ENCODE measurements at regions not wholly inside any gene's neighbourhood (a gene's known extent, or its start where the extent isn't known, plus 50 kb on each side); places are given as distances from the start of the nearest gene placed in this dataset.
"Not testable (repeated sequence)": the region's sequence is repeated elsewhere in the genome, so short reads cannot be mapped to it uniquely, and the experiment has no call there.

DNA sequence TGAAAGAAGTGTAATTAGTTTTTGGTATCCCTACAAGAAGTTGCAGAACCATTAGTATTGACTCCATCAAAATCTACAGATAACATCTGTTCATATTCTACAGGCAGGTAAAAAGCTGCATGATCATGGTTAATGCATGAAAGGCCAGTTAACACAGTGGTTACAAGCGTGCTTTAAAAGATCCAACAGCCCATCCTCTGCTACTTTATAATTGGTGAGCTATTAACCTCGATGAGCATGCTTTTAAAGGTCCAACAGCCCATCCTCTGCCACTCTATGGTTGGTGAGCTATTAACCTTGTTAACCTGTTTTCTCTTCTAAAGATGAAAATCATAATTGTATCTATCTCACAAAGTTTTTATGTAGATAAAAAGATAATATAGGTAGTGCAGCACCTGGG, 289.3 kb downstream of the DUSP6 start:
- DNase-seq (ENCODE audit: low spot score), result no peak

DNA sequence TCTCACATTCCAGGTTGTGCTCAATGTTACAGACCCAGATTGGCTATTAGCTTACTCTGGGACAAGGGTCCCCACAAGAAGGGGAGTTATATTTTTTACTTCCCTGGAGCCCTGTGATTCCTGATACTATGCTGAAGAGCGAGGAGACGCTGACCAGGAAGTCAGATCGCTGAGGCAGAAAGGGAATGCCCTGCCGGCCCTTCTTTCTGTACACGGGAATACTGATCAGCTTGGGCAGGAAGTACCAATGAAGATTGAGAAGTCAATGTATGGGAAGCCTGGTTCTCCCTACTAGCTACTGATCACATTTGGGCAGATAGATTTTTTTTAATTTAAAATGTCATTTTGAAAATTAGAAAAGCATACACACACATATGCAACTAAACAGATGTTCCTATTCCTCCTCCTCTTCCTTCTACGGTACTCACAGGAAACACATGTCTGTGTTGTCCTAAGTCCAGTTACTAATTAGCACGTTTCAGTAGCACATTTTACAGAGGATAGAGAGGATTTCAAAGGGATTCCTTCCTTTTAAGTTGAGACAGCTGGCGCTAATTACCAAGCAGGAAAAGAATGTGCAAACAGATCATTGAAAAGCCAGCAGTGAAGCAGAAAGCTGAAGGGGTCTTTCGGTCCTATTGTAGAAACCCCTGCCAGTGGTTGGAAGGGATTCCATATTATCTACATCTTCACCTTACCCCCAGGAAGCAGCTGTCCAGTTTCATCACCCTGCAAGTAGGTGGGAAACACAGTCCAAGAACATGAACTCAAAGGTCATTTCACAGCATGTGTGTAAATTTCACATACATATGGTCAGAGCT, 292.4 kb downstream of the DUSP6 start:
- no peak for DNase-seq (ENCODE audit: low spot score)

GRCh38 chr12:89059056-89059455, 293.2 kb downstream of the DUSP6 start:
- no peak for DNase-seq (ENCODE audit: low spot score)

DNA sequence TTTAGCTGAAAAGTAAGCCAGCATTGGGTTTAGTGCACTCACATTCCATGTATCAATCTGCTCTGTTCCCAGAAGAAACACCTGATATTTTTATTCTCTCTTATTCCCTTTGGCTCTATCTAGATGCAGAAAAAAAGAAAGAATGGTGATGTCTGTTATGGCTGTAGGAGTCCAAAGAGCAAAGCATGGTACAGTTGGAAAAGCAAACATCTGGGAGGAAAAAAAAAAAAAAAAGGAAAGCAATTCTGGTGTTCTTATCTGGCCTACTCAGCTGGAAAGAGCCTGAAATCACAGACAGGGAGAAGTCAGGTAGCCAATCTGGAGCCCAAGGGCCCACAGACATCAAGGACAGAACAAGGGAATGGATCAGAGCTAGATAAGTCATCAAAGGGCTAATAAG, 293.9 kb downstream of the DUSP6 start:
- DNase-seq (ENCODE audit: low spot score), result no peak

GRCh38 chr12:89053817-89054216, 298.5 kb downstream of the DUSP6 start:
- DNase-seq (ENCODE audit: low spot score), result not testable (repeated sequence)

DNA sequence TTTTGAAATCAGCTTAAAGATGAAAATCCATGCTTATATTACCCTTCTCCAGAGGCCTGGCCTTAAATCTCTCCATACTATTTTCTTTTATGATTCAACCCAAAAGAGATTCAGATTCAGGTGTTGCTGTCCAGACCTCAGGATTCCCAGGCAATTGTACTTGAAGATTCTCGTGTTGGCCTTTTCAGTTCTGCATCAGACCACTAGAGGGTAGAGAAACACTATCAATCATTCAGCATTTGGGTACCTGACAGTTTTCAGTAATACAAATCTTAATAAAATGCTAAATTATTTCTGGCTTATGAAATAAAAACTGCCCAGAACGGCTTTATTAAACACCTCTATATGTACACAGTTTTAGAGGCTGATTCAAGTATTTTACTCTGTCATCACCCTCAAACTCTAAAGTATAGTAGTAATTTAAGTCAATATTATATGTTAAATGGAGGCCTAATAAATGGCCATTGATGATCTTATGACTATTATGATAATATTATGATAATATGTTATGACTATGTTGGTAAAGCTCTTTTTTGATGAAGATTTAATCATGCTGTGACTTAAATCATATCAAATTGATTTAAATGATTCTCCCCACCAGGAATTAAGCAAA, 301.1 kb downstream of the DUSP6 start:
- DNase-seq (ENCODE audit: low spot score), result peak; percentile 44

DNA sequence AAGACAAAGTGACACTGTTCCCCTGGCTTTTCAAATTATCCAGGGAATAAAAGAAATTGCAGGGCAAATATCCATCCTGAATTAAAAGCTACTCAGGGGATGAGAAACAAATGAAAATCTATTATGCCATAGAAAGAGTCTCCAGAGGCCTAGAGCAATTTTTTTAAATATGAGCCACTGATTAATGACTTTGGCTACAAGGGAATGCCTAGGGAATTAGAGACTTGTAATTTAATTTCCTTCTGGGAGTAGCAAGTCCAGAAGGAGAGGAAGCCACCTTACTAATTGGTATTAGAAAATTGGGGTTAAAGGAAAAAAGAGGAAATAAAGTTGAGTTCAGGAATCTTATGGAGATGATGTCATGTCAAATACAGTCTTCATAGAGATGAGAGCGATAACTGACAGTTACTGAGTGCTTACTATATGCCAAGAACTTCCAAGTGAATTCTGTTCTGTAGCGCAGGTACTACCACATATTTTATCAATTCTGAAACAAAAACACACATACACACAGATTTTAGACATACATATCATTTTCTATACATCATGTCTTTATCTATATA, 304.4 kb downstream of the DUSP6 start:
- DNase-seq (ENCODE audit: low spot score), result no peak

DNA sequence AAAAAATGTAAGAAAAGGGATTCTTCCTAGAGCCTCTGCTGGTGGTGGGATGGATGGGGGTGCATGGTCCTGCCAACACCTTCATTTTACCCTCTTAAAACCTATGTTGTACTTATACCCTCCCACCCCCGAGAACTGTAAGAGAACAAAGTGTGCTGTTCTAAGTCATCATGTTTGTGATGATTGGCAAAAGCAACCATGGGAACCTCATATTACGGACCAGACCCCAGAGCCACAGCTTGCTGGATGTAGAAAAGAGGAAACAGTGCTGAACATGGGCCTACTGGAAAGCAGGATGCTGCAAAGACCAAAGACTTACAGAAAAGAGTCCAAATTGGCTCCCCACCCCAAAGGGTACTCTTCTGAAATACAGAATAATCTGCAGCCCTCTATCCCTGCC, 311.2 kb downstream of the DUSP6 start:
- no peak for DNase-seq (ENCODE audit: low spot score)

- no peak for DNase-seq (ENCODE audit: low spot score)
Measured at GRCh38 chr12:89040146-89040964, 311.9 kb downstream of the DUSP6 start.

DNA sequence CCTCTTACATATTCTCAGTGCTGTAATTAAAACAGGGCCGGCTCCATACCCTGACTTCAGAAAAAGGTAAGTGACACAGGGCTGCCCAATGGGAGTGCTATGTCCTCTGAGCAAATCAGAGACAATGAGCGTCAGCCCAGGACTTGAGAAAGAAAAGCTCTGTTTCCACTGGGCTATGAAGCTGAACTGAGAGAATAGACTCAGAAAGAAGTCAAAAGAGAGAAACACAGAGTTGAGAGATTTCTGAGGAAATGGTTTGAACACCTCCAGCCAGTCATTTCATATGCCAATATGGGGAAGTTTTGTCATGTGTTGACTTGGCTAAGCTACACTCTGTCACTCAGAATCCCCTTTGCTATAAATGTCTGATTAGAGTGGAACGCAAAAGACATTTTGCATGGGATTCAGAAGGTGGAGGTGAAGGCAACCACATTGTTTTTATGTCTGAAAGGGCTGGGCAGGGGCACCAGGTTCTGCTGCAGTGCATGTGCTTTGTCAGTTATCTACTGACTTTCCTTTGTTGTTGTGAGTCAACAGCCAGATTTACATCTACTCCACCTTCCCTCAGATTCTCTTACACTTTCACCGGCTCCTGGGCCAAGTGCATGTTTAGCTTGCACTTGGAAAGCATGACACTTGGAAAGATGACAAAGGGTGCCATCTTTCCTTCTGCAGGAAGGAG, 313.3 kb downstream of the DUSP6 start:
- DNase-seq (ENCODE audit: low spot score), result no peak

GRCh38 chr12:89033062-89033461, 319.2 kb downstream of the DUSP6 start:
- no peak for DNase-seq (ENCODE audit: low spot score)

- no peak for DNase-seq (ENCODE audit: low spot score)
Measured at GRCh38 chr12:89029961-89030360, 322.3 kb downstream of the DUSP6 start.

DNA sequence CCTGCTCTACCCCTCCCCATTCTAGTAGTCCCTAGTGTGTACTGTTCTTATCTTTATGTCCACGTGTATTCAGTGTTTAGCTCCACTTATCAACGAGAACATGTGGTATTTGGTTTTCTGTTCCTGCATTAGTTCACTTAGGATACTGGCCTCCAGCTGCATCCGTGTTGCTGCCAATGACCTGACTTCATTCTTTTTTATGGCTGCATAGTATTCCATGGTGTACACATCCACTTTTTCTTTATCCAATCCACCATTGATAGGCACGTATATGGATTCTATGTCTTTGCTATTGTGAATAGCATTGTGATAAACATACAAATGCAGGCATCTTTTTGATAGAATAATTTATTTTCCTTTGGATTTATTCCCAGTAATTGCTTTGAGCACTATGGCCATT, 327.7 kb downstream of the DUSP6 start:
- DNase-seq (ENCODE audit: low spot score), result no peak

GRCh38 chr12:89023936-89024335, 328.4 kb downstream of the DUSP6 start:
- no peak for DNase-seq (ENCODE audit: low spot score)

DNA sequence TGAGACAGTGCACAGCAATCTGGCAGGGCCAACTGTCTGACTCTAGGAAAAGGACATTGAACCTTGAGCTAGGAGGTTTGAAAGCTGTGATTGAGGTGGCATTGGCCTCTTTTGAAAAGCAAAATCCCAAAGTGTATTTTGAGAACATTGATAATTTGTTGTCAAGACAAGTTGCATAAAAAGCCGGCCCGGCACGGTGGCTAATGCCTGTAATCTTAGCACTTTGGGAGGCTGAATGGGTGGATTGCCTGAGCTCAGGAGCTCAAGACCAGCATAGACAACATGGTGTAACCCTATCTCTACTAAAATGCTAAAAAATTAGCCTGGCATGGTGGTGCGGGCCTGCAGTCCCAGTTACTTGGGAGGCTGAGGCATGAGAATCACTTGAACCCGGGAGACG, 331.6 kb downstream of the DUSP6 start:
- DNase-seq (ENCODE audit: low spot score), result no peak

- DNase-seq (ENCODE audit: low spot score), result no peak
Measured at GRCh38 chr12:89020121-89020480, 332.2 kb downstream of the DUSP6 start.

DNA sequence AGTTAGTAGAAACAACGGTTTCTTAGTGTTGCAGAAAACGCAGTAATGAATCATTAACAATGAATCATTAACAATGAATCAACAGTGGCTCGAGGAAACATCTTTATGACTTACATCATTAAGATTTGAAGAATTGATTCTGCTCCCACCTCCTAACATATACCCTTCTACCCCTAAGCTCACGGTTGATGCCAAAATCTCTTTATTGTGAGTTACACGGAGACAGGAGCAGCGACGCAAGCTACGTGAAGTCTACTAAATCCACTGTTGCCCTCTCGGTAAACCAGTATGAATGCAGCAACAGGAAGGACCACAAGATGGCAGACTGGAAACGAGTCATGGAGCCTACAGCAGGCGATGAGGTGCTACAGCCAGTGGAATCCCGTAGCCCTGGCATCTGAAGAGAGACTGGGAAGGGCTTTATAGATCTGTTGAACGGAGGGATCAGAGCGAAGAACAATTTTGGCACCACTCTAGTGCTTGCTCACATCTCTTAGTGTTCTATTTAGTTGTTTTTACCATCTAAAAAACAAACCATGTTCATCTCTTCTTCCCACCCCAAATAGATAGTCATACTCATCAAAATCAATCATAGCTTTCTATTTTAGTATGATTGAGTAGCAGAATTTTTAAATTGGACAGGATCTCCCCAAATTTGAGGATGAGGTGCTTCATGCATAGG, 332.7 kb downstream of the DUSP6 start:
- DNase-seq (ENCODE audit: low spot score), result peak; percentile 85

DNA sequence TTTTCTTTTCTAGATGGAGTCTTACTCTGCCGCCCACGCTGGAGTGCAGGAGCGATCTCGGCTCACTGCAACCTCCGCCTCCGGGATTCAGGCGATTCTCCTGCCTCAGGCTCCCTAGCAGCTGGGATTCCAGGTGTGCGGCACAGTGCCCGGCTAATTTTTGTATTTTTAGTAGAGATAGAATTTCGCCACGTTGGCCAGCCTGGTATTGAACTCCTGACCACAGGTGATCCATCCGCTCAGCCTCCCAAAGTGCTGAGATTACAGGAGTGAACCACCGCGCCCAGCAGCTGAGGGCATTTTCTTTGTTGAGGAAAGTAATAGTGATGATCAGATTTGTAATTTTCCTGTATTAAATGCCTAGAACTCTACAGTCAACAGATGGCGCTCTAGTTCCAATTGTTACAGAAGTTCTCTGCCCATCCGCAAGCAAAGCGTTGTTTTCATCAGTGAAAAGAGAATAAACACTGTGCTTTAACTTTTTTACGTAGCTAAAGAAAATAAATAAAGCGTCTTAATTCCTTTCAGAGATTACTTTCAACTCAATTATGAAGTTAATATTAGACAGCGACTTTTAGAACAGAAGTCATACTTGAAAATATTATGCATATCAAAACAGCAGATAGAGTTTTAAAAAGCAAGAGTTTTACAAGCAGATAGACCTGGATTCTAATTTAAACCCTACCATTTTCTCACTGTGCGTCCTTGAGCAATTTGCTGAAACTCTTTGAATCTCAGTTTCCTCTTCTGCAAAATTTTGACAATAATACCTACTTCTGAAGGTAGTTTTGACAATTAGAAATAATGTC, 335.1 kb downstream of the DUSP6 start:
- DNase-seq (ENCODE audit: low spot score), result peak; percentile 49

GRCh38 chr12:89015419-89015818, 336.9 kb downstream of the DUSP6 start:
- DNase-seq (ENCODE audit: low spot score), result no peak

GRCh38 chr12:88998421-88998820, 353.9 kb downstream of the DUSP6 start:
- DNase-seq (ENCODE audit: low spot score), result no peak

Data from ureter (tissue), 1 donor.